ENCODE measurements at regions not wholly inside any gene's neighbourhood (a gene's known extent, or its start where the extent isn't known, plus 50 kb on each side); places are given as distances from the start of the nearest gene placed in this dataset.

GRCh38 chr3:75337226-75337900 is 326.8 kb upstream of the FRG2C start:
- H3K9ac ChIP-seq (ENCODE audit: low read depth, low read length), result no peak overlapping the region
- H4K5ac ChIP-seq (ENCODE audit: low read depth, low read length), result no peak overlapping the region

More at GRCh38 chr3:75337226-75337900, 326.8 kb upstream of the FRG2C start:
- CTCF ChIA-PET, result no interaction called here
- H3K4me3 ChIP-seq (ENCODE audit: insufficient read depth, low read depth, low read length), result no peak overlapping the region
- POLR2A ChIA-PET (ENCODE audit: unreplicated experiment), result no interaction called here
- H3K9me3 ChIP-seq (ENCODE audit: control insufficient read depth, insufficient read depth, low read length), result no peaks in the 10 kb centered on the region
- H3K23ac ChIP-seq (ENCODE audit: low read depth, low read length), result no peak overlapping the region
- WGBS, 2 experiments (ENCODE audit: extremely low coverage in 2 of 2, insufficient read length in 1 of 2), result no CpG with 5 or more reads among the region's 3 CpGs
- DNase-seq (no peak), ATAC-seq (ENCODE audit: low read depth) (no peak)
- TF ChIP-seq POLR2A (IDR thresholded peaks at IDR 0.05; ENCODE audit: low read depth, low read length) (no peak), RFX5 (IDR thresholded peaks at IDR 0.05; ENCODE audit: low read depth, low read length) (no peak), NFE2L2 (IDR thresholded peaks at IDR 0.05; ENCODE audit: low read depth, low read length) (no peak), RAD21 (IDR thresholded peaks at IDR 0.05; ENCODE audit: low read length) (no peak), ELK1 (IDR thresholded peaks at IDR 0.05; ENCODE audit: borderline replicate concordance, low read depth, low read length) (no peak), FOS (IDR thresholded peaks at IDR 0.05; ENCODE audit: low read depth, low read length) (no peak), USF2 (IDR thresholded peaks at IDR 0.05; ENCODE audit: low read depth, low read length) (no peak), CTCF (conservative IDR thresholded peaks at IDR 0.05; ENCODE audit: low read depth, low read length) (no peak), SMC3 (IDR thresholded peaks at IDR 0.05; ENCODE audit: low read depth, low read length) (no peak), CEBPB (IDR thresholded peaks at IDR 0.05; ENCODE audit: low read depth, low read length) (no peak), MAZ (IDR thresholded peaks at IDR 0.05; ENCODE audit: borderline replicate concordance, low read depth, low read length) (no peak), BHLHE40 (IDR thresholded peaks at IDR 0.05; ENCODE audit: low read depth, low read length) (no peak)
- no peak overlapping the region for H2BK120ac ChIP-seq (ENCODE audit: low read depth, low read length)
- H3K18ac ChIP-seq (ENCODE audit: low read depth, low read length), result no peak overlapping the region
- H2AFZ ChIP-seq (replicated peaks; ENCODE audit: low read length, poor library complexity), result no peak overlapping the region
- H3K79me1 ChIP-seq (ENCODE audit: low read depth in 1 of 2, low read length in 2 of 2), result no peaks in the 10 kb centered on the region
- H3K36me3 ChIP-seq (ENCODE audit: control insufficient read depth, insufficient read depth, low read length), result no peaks in the 10 kb centered on the region
- H3K4me1 ChIP-seq (ENCODE audit: control insufficient read depth, insufficient read depth, low read length), result peaks cover 9% of the 10 kb centered on the region; the same call in 1 of the 2 replicates
- dilution Hi-C loops (cut with HindIII; ENCODE audit: low sequenced_read_pairs, unreplicated experiment) (no loop called here), in situ Hi-C loops (cut with MboI; ENCODE audit: low sequenced_read_pairs) (no loop called here), intact Hi-C loops (cut with micrococcal nuclease) (no loop called here)
- H2BK15ac ChIP-seq (ENCODE audit: low read depth, low read length), result no peak overlapping the region
- H4K91ac ChIP-seq (ENCODE audit: insufficient read depth, low read depth, low read length), result no peak overlapping the region
- no peak overlapping the region for H3K56ac ChIP-seq (ENCODE audit: extremely low read depth, insufficient read depth, low read length)
- H2BK5ac ChIP-seq (ENCODE audit: low read depth, low read length, poor library complexity, severe bottlenecking), result no peak overlapping the region
- H4K20me1 ChIP-seq (ENCODE audit: insufficient read depth, low read length), result no peaks in the 10 kb centered on the region
- H2AK9ac ChIP-seq (replicated peaks; ENCODE audit: low read depth, low read length, poor library complexity), result no peak overlapping the region
- no peak overlapping the region for H3K14ac ChIP-seq (replicated peaks; ENCODE audit: low read depth, low read length)
- H3K9me1 ChIP-seq (ENCODE audit: insufficient read depth, low read length), result no peaks in the 10 kb centered on the region; the same call in 1 of the 2 replicates
- BruUV-seq (replicated peaks), result no TSS peak
- H3K27me3 ChIP-seq (ENCODE audit: control insufficient read depth, insufficient read depth, low read length), result peaks cover 6% of the 10 kb centered on the region
- H3K4me2 ChIP-seq (ENCODE audit: low read depth, low read length), result no peak overlapping the region
- no peak overlapping the region for H4K8ac ChIP-seq (ENCODE audit: low read depth in 2 of 2, low read length in 2 of 2)
- no peak overlapping the region for H3K4ac ChIP-seq (ENCODE audit: low read depth, low read length)
- no peak overlapping the region for H2BK20ac ChIP-seq (ENCODE audit: low read depth, low read length)
- no peak overlapping the region for H3K27ac ChIP-seq (ENCODE audit: insufficient read depth, low read length)
- H2AK5ac ChIP-seq (ENCODE audit: low read depth, low read length), result no peak overlapping the region

All from IMR-90 (cell line).